NCI-H526 (cell line): ENCODE measurements at regions not wholly inside any gene's neighbourhood (a gene's known extent, or its start where the extent isn't known, plus 50 kb on each side); places are given as distances from the start of the nearest gene placed in this dataset.
"Not testable (repeated sequence)": the region's sequence is repeated elsewhere in the genome, so short reads cannot be mapped to it uniquely, and the experiment has no call there.

Experiments
- DNase-seq, 2 experiments: peaks; one replicate each; lab custom pipeline; 2025; lab: John Stamatoyannopoulos, UW

DNA sequence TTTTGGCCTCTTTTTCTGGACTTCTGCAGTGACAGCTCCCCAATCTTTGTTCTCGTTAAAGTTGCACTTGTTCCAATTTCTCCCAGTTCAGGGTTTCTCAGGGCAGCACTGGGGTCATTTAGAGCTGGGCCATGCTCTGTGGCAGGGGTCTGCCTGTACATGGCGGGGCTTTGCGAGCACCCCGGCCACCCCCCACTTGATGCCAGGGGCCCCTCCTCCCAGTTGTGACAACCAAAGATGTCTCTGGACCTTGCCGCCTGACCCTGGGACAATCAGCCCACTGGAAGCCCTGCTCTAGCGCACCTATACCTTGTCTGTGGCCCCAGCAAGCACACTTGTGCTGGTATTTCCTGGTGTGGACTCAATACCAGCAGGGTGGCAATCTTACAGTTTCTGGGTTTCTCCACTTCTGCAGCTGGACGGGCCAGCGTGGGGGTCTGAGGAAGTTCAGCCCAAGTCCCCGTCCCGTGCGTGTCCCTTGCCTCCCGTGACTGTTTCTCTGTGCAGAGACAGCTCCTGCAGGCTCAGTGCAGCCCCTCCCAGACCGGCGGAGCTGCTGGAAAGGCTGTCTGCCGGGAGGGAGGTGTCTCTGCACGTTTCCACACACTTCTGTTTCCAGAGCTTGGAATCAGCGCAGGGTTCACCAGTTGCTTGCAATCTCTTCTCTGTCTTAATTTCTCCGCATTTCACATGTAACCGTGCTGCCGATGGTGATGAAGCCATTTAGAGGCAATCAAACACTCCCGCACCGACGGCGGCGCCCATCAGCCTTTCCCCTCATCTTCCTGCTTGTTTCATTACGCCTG lies 1328.9 kb downstream of the BRD1 start:
- DNase-seq = no peak

DNA sequence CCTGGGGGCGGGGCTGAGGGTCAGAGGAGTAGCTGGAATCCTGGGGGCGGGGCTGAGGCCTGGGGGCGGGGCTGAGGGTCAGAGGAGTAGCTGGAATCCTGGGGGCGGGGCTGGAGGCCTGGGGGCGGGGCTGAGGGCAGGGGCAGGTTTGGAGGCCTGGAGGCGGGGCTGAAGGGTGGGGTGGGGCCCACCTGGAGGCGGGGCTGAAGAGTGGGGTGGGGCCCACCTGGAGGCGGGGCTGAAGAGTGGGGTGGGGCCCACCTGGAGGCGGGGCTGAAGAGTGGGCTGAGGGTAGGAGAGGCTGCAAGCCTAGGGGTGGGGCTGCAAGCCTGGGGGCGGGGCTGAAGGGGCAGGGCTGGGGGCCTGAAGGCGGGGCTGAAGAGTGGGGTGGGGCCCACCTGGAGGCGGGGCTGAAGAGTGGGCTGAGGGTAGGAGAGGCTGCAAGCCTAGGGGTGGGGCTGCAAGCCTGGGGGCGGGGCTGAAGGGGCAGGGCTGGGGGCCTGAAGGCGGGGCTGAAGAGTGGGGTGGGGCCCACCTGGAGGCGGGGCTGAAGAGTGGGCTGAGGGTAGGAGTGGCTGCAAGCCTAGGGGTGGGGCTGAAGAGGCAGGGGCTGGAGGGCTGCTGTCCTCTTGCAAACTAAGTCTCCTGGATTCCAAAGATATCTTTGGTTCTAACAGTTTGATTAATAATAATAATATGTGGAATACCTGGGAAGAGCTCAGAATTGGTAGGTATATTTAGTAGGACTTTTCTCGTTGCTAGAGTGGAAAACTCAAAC lies 1329.7 kb downstream of the BRD1 start:
- not testable (repeated sequence) for DNase-seq

DNA sequence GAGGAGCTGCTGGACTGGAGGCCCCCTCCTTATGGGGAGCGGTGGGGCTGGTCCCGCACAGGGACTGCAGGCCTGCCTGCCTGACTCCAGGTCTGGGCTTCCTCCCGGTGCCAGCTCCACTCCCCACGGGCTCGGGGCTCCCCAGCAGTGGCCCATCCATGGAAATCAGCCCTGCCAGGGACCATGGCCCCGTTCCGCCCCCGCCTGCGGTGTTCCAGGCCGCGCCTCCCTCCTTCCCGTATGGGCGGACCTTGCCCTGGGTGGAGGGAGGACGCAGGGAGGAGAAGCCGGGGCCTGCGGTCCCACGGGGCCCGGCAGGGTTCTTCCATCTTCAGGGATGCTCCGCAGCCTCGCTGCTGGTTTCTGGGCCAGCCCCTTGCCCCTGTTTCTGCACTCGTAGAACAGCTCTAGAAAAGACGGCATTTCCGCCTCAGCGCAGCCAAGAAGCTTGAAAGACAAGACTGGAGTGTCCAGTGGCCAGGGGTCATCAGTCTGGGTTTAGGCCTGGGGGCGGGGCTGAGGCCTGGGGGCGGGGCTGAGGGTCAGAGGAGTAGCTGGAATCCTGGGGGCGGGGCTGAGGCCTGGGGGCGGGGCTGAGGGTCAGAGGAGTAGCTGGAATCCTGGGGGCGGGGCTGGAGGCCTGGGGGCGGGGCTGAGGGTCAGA lies 1330.6 kb downstream of the BRD1 start:
- no peak for DNase-seq

- DNase-seq = no peak
Measured at GRCh38 chr22:48496226-48496845, 1331.3 kb downstream of the BRD1 start.

DNA sequence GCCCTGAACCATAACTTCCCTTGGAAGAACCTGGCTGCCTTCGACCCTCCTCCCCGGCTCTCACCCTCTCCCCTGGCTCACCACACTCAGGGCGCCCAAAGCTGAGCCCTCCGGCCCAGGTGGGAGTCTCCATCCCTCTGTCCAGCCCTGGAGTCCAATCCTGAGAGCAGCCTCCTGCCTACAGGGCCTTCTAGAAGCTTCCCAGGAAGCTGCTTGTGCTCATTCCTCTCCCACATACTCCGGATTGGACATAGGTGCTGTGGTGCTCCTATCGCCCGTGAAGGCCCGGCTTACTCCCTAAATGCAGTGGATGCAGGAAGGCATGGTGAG lies 1332.0 kb downstream of the BRD1 start:
- DNase-seq = no peak

DNA sequence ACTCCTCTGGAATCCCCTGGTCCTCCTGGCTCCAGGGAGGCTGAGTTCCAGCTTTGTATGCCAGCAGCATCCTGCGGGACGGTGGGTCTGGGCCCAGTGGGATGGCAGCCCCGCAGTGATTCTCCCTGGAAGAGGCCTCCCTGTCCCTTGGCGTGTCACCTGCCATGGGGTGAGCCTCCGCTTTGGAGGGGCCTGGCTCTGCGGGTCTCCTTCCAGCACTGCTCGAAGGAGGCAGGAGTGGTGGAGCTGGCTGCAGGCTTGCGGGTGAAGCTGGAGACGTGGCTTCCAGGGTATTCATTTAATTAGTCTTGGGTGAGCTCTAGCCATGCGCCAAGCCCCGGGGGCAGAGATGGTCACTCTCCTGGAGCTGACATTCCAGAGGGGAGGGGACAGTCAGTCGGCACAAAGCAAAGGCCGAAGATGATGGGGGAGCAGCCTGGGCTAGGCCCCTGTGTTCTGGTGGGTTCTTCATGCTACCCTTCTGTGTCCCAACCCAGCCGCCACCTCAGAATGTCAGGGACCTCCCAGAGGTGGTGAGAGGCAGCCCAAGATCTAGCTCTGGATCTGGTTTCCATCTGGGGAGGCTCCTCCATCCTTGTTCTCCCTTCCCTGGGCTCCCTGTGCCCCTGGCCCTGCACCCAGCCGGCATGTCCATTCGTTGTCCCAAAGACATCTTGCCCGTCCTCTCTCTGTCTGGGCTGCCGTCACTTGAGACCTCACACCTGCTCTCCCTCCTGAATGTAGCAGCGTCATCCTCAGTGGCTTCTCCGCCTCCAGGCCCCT lies 1332.5 kb downstream of the BRD1 start:
- DNase-seq = no peak

- DNase-seq = no peak
Measured at GRCh38 chr22:48494256-48494967, 1333.3 kb downstream of the BRD1 start.

DNA sequence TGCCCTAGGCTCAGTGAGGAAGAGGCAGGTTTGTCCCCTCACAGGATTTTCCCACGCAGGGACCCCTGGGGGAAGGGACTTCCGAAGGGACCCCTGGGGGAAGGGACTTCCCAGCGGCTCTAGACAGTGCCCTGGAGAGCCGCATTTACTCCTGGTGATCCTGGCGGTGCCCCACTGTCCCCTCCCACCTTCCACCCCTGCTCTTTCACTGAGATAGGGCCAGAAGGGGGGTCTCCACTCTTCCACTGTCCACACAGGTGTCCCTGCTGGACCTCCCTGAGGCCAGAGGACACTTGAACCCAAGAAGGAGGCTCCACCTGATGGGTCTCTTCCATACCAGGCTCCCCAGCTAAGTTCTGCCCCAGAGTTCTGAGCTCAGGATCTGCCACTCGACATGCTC lies 1333.9 kb downstream of the BRD1 start:
- no peak for DNase-seq

- DNase-seq = peak; percentile 61 to 83
Measured at GRCh38 chr22:48492366-48493320, 1335.0 kb downstream of the BRD1 start.

- DNase-seq = peak in 1 of 2 experiments; percentile 34
Measured at GRCh38 chr22:48491451-48491941, 1336.2 kb downstream of the BRD1 start.

GRCh38 chr22:48490500-48491411 lies 1336.9 kb downstream of the BRD1 start:
- peak in 1 of 2 experiments; percentile 34 for DNase-seq

GRCh38 chr22:48489551-48490499 lies 1337.8 kb downstream of the BRD1 start:
- peak in 1 of 2 experiments; percentile 43 for DNase-seq

- peak in 1 of 2 experiments; percentile 49 for DNase-seq
Measured at GRCh38 chr22:48488611-48489511, 1338.8 kb downstream of the BRD1 start.

DNA sequence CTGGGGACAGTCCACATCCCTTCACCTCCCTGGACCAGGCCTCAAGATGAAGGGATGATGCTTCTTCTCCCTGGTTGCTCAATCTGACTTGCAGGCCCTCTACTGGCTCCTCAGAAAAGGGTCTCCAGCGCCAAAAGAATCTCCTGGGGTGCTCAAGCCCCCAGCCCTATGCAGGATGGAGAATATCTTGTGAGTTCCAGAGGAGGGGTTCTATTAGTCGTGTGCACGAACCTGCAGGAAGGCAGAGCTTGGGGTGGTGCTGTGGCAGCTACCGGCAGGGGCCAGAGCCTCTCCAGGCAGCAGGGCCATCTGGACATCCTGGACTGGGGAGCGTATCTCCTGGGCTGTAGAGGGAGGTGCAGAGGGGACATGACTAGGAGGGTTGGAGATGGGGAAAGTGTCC lies 1339.5 kb downstream of the BRD1 start:
- peak in 1 of 2 experiments; percentile 36 for DNase-seq

- no peak for DNase-seq
Measured at GRCh38 chr22:48486558-48486957, 1341.1 kb downstream of the BRD1 start.

- no peak for DNase-seq
Measured at GRCh38 chr22:48486134-48486532, 1341.5 kb downstream of the BRD1 start.
